H9 (cell line): ENCODE measurements at regions not wholly inside any gene's neighbourhood (a gene's known extent, or its start where the extent isn't known, plus 50 kb on each side); places are given as distances from the start of the nearest gene placed in this dataset.
A peak's percentile ranks its signal among the peaks of the same experiment; 100 is the strongest.

ENCODE experiments used
- DNase-seq: peaks from one replicate; pipeline ENCODE4 v3.0.0-alpha.2; 2017
- H2AFZ ChIP-seq: one replicate; pipeline ENCODE4 v1.6.1; 2013; ENCODE audit warnings: mild to moderate bottlenecking, low read length, control low read depth, moderate library complexity
- H2AK5ac ChIP-seq: 2 replicates; pipeline ENCODE4 v1.6.1; 2013; ENCODE audit warnings: low read length, control low read depth, mixed read lengths; ENCODE audit not compliant: insufficient read length
- H2BK120ac ChIP-seq: one replicate; pipeline ENCODE4 v1.6.1; 2013; ENCODE audit warnings: low read depth, mild to moderate bottlenecking, low read length, control low read depth, inconsistent platforms; ENCODE audit not compliant: poor library complexity, severe bottlenecking
- H2BK12ac ChIP-seq: 2 replicates; pipeline ENCODE4 v1.6.1; 2013; ENCODE audit warnings: low read length, control low read depth, mixed read lengths, low read depth; ENCODE audit not compliant: insufficient read length
- H2BK15ac ChIP-seq: 2 replicates; pipeline ENCODE4 v1.6.1; 2013; ENCODE audit warnings: low read depth, low read length, control low read depth
- H2BK20ac ChIP-seq: one replicate; pipeline ENCODE4 v1.6.1; 2013; ENCODE audit warnings: low read depth, mild to moderate bottlenecking, low read length, control low read depth, inconsistent platforms; ENCODE audit not compliant: poor library complexity, severe bottlenecking
- H2BK5ac ChIP-seq: 2 replicates; pipeline ENCODE4 v1.6.1; 2013; ENCODE audit warnings: low read length, control low read depth, mixed read lengths; ENCODE audit not compliant: insufficient read length
- H3K14ac ChIP-seq: 2 replicates; pipeline ENCODE4 v1.6.1; 2013; ENCODE audit warnings: low read length, control low read depth; ENCODE audit not compliant: insufficient read depth
- H3K18ac ChIP-seq: 2 replicates; pipeline ENCODE4 v1.6.1; 2013; ENCODE audit warnings: low read depth, mild to moderate bottlenecking, mixed read lengths, low read length, control low read depth; ENCODE audit not compliant: insufficient read length
- H3K23ac ChIP-seq: 2 replicates; pipeline ENCODE4 v1.6.1; 2013; ENCODE audit warnings: low read length, control low read depth, mixed read lengths, low read depth; ENCODE audit not compliant: insufficient read length
- H3K23me2 ChIP-seq: 2 replicates; pipeline ENCODE4 v1.6.1; 2013; ENCODE audit warnings: low read depth, mild to moderate bottlenecking, mixed read lengths, low read length, control low read depth; ENCODE audit not compliant: insufficient read length, poor library complexity, severe bottlenecking
- H3K27ac ChIP-seq: 2 replicates; pipeline ENCODE4 v1.5.1; 2013; ENCODE audit warnings: low read length, control low read depth, mixed read lengths, low read depth; ENCODE audit not compliant: insufficient read length
- H3K27me3 ChIP-seq: 2 replicates; pipeline ENCODE4 v1.6.1; 2013; ENCODE audit warnings: low read length, control low read depth, inconsistent platforms; ENCODE audit not compliant: insufficient read depth
- H3K4ac ChIP-seq: 2 replicates; pipeline ENCODE4 v1.6.1; 2013; ENCODE audit warnings: low read depth, mild to moderate bottlenecking, control low read depth, inconsistent platforms, low read length, moderate library complexity
- H3K4me1 ChIP-seq: 2 replicates; pipeline ENCODE4 v1.6.1; 2013; ENCODE audit warnings: low read length, control low read depth, inconsistent platforms; ENCODE audit not compliant: insufficient read depth
- H3K4me2 ChIP-seq: 2 replicates; pipeline ENCODE4 v1.6.1; 2013; ENCODE audit warnings: low read length, control low read depth, mixed read lengths; ENCODE audit not compliant: insufficient read length, insufficient read depth
- H3K56ac ChIP-seq: 2 replicates; pipeline ENCODE4 v1.6.1; 2013; ENCODE audit warnings: low read depth, mild to moderate bottlenecking, mixed read lengths, low read length, control low read depth; ENCODE audit not compliant: insufficient read length
- H3K79me1 ChIP-seq: 2 replicates; pipeline ENCODE4 v1.6.1; 2013; ENCODE audit warnings: low read depth, mild to moderate bottlenecking, moderate library complexity, low read length, control low read depth, inconsistent platforms; ENCODE audit not compliant: insufficient read depth, poor library complexity, severe bottlenecking
- H3K79me2 ChIP-seq: 2 replicates; pipeline ENCODE4 v1.6.1; 2013; ENCODE audit warnings: low read length, control low read depth, inconsistent platforms; ENCODE audit not compliant: insufficient read depth
- H3K9ac ChIP-seq: 2 replicates; pipeline ENCODE4 v1.6.1; 2013; ENCODE audit warnings: low read length, control low read depth, mixed read lengths; ENCODE audit not compliant: insufficient read length; ENCODE audit errors: extremely low read depth
- H3K9me3 ChIP-seq: one replicate; pipeline ENCODE4 v1.6.1; 2013; ENCODE audit warnings: low read depth, low read length, inconsistent platforms; ENCODE audit not compliant: control insufficient read depth
- H3T11ph ChIP-seq: one replicate; pipeline ENCODE4 v1.6.1; 2013; ENCODE audit warnings: mild to moderate bottlenecking, low read length, control low read depth, inconsistent platforms
- H4K20me1 ChIP-seq: one replicate; pipeline ENCODE4 v1.6.1; 2013; ENCODE audit not compliant: control insufficient read depth, insufficient read length, insufficient read depth
- H4K5ac ChIP-seq: 2 replicates; pipeline ENCODE4 v1.6.1; 2013; ENCODE audit warnings: low read depth, mild to moderate bottlenecking, mixed read lengths, low read length, control low read depth; ENCODE audit not compliant: insufficient read length
- H4K8ac ChIP-seq: replicated peaks from 2 replicates; pipeline ENCODE4 v1.6.1; 2013; ENCODE audit warnings: low read length, control low read depth, mixed read lengths, low read depth; ENCODE audit not compliant: insufficient read length
- H4K91ac ChIP-seq: 2 replicates; pipeline ENCODE4 v1.6.1; 2013; ENCODE audit warnings: low read depth, mild to moderate bottlenecking, moderate library complexity, mixed read lengths, low read length, control low read depth; ENCODE audit not compliant: insufficient read length
- H3K27ac Mint-ChIP-seq, 3 experiments: 2 replicates in 2 of 3; 3 replicates in 1 of 3; pipeline ENCODE4 v1.8.0; 2020 to 2021; ENCODE audit warnings: mixed read lengths in 3 of 3, mild to moderate bottlenecking in 1 of 3, moderate library complexity in 1 of 3
- H3K27me3 Mint-ChIP-seq: 2 replicates; pipeline ENCODE4 v1.8.0; 2021; ENCODE audit warnings: low read depth, mild to moderate bottlenecking, moderate library complexity, mixed read lengths
- H3K36me3 Mint-ChIP-seq, 3 experiments: 2 replicates in 2 of 3; 3 replicates in 1 of 3; pipeline ENCODE4 v1.8.0; 2020 to 2021; ENCODE audit warnings: low read depth in 3 of 3, mixed read lengths in 3 of 3; ENCODE audit not compliant: insufficient read depth in 1 of 3
- H3K4me1 Mint-ChIP-seq, 2 experiments: 2 replicates each; pipeline ENCODE4 v1.8.0; 2020; ENCODE audit warnings: mixed read lengths in 2 of 2
- H3K4me3 Mint-ChIP-seq, 2 experiments: 2 replicates in 1 of 2; 3 replicates in 1 of 2; pipeline ENCODE4 v1.8.0; 2020 to 2021; ENCODE audit warnings: mild to moderate bottlenecking in 2 of 2, mixed read lengths in 2 of 2, moderate library complexity in 1 of 2
- H3K9me3 Mint-ChIP-seq, 2 experiments: 2 replicates in 1 of 2; 3 replicates in 1 of 2; pipeline ENCODE4 v1.8.0; 2020; ENCODE audit warnings: mild to moderate bottlenecking in 2 of 2, mixed read lengths in 2 of 2, moderate library complexity in 1 of 2
- CTCF ChIP-seq: fragments of 200-600 bp; sonication (generic); conservative IDR thresholded peaks from 3 replicates; pipeline ENCODE4 v1.8.0; 2021; ENCODE audit warnings: antibody characterized with exemption, mild to moderate bottlenecking
- WGBS: extraction: QIAGEN DNeasy Blood & Tissue Kit; methylation state at CpG from one replicate; pipeline ENCODE4 v1.1.7; 2013; ENCODE audit warnings: missing lambda C conversion rate, low lambda C conversion rate, mixed read lengths; ENCODE audit not compliant: insufficient read length; ENCODE audit errors: extremely low coverage; 5-methylcytosine and 5-hydroxymethylcytosine counted together

DNA sequence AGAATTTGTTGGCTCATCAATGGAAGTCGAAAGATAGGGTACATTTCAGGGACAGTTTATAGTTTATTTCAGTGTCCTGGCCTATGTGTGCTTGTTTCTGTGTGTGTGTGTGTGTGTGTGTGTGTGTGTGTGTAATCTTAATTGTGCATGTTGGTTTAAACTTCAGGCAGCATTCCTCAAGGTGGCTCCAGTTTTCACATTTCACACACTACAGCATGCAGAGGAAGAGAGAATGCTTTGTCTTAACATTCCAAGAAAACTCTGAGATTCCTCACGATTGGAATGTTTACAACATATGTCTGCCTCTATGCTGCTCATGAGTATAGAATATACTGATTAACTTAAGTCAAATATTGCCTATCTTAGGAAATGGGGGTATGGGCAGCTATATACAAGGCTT lies 332.6 kb upstream of the EPHA7 start:
- no peak overlapping the region for H2BK20ac ChIP-seq
- no peaks in the 10 kb centered on the region for H3K9me3 ChIP-seq
- no peaks in the 10 kb centered on the region for H3K36me3 Mint-ChIP-seq
- no peak overlapping the region for H2BK12ac ChIP-seq
- DNase-seq, result no peak
- H3T11ph ChIP-seq, result no peak overlapping the region
- no peak overlapping the region for H3K14ac ChIP-seq
- TF ChIP-seq CTCF, result no peak
- no peaks in the 10 kb centered on the region for H3K27me3 ChIP-seq
- no peak overlapping the region for H2BK15ac ChIP-seq
- no peak overlapping the region for H2BK120ac ChIP-seq
- peaks cover 2 to 7% of the 10 kb centered on the region in 2 experiments; a peak in 1 of 4 replicates for H3K4me1 Mint-ChIP-seq
- no peak overlapping the region for H2AK5ac ChIP-seq
- no peaks in the 10 kb centered on the region for H4K20me1 ChIP-seq
- no peak overlapping the region for H2AFZ ChIP-seq
- no peak overlapping the region for H4K8ac ChIP-seq
- no peak overlapping the region for H3K27ac ChIP-seq
- no peak overlapping the region for H3K23ac ChIP-seq
- no peak overlapping the region for H3K56ac ChIP-seq
- H3K27me3 Mint-ChIP-seq, result peaks cover 2% of the 10 kb centered on the region; the same call in 1 of the 2 replicates
- H3K4ac ChIP-seq, result no peak overlapping the region
- no peak overlapping the region for H3K18ac ChIP-seq
- no peak overlapping the region for H2BK5ac ChIP-seq
- H3K79me1 ChIP-seq, result no peaks in the 10 kb centered on the region
- no peak overlapping the region for H4K5ac ChIP-seq
- H3K9me3 Mint-ChIP-seq, result no peaks in the 10 kb centered on the region
- peak overlapping the region in 1 of 3 experiments; percentile 25; a peak in 1 of 7 replicates for H3K27ac Mint-ChIP-seq
- no CpG with 5 or more reads among the region's 2 CpGs for WGBS
- no peaks in the 10 kb centered on the region for H3K79me2 ChIP-seq
- H4K91ac ChIP-seq, result no peak overlapping the region
- H3K4me1 ChIP-seq, result no peaks in the 10 kb centered on the region
- H3K4me3 Mint-ChIP-seq, result no peak overlapping the region
- no peak overlapping the region for H3K4me2 ChIP-seq
- H3K9ac ChIP-seq, result no peak overlapping the region
- no peaks in the 10 kb centered on the region for H3K23me2 ChIP-seq
